H7 (cell line): ENCODE measurements at regions not wholly inside any gene's neighbourhood (a gene's known extent, or its start where the extent isn't known, plus 50 kb on each side); places are given as distances from the start of the nearest gene placed in this dataset.

ENCODE experiments used
- DNase-seq: peaks from one replicate; pipeline ENCODE4 v3.0.0; 2012
- H3K27me3 ChIP-seq: 2 replicates; pipeline ENCODE4 v1.6.0; 2011; ENCODE audit warnings: mild to moderate bottlenecking, low read length; ENCODE audit not compliant: control insufficient read depth, insufficient read depth
- H3K36me3 ChIP-seq: replicated peaks from 2 replicates; pipeline ENCODE4 v1.5.1; 2011; ENCODE audit warnings: low read length; ENCODE audit not compliant: control insufficient read depth, insufficient read depth
- H3K4me3 ChIP-seq: 2 replicates; pipeline ENCODE4 v1.5.1; 2011; ENCODE audit warnings: low read depth, mild to moderate bottlenecking, control low read depth, low read length, moderate library complexity; ENCODE audit not compliant: insufficient read depth

DNA sequence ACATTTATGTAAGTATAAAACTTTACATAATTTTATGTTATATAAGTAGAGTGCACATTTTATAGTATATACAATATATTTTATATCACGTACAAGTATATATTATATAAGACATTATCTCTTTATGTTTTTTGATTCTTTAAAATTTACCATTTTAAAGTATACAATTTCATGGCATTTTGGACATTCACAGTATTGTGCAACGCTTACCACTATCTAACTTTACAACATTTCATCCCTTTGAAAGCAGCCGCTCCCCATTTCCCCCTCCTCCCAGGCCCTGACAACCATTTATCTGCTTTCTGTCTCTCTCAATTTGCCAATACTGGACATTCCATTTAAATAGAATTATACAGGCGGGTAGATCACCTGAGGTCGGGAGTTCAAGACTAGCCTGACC is 512.5 kb downstream of the TSN start:
- Histone ChIP-seq H3K27me3 (no peaks in the 10 kb centered on the region; the same call in 1 of the 2 replicates), H3K4me3 (no peak overlapping the region), H3K36me3 (no peaks in the 10 kb centered on the region)
- DNase-seq = no peak

DNA sequence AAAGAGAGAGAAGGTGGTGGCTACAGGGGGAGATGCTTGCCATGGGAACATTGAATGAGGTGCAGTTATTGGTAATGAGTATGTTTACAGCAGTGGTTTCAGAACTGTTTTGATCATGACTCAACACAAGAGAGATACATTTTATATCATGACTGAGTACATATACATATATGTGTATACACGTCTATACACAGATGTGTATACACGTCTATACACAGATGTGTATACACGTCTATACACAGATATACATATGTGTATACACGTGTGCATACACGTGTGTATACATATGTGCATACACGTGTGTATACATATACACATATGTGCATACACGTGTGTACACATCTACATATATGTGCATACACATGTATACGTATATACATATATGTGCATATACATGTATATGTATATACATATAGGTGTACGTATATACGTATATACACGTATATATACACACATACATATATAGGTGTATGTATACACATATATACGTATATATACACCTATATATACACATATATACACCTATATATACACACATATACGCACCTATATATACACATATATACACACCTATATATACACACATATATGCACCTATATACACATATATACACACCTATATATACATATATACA is 518.5 kb downstream of the TSN start:
- H3K4me3 ChIP-seq = no peak overlapping the region
- DNase-seq = no peak
- no peaks in the 10 kb centered on the region for H3K36me3 ChIP-seq
- no peaks in the 10 kb centered on the region for H3K27me3 ChIP-seq

- Histone ChIP-seq H3K36me3 (no peaks in the 10 kb centered on the region), H3K4me3 (no peak overlapping the region), H3K27me3 (no peaks in the 10 kb centered on the region)
- no peak for DNase-seq
These were observed 522.5 kb downstream of the TSN start for GRCh38 chr2:122277956-122278355.

DNA sequence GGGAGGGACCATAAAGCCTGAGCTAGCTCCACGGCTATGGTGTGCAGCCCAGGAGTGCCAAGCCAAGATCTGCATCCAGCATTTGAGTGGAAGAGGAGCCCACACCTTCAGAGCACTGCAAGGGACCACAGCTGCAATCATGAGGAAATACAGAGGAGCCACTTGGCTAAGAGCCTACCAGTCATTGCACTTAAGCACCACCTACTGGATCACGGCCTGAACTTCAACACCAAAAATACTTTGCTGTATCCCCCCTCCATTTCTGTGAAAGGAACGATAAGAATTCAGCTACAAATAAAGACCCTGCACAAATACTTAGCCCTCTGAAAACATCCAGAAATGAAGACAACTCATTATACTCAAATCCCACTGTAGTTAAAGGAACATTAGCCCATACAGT is 545.3 kb downstream of the TSN start:
- Histone ChIP-seq H3K36me3 (no peaks in the 10 kb centered on the region), H3K4me3 (no peak overlapping the region), H3K27me3 (no peaks in the 10 kb centered on the region)
- DNase-seq = no peak

GRCh38 chr2:122307763-122308162 is 552.3 kb downstream of the TSN start:
- Histone ChIP-seq H3K36me3 (no peaks in the 10 kb centered on the region), H3K27me3 (no peaks in the 10 kb centered on the region), H3K4me3 (no peak overlapping the region)
- DNase-seq = no peak

GRCh38 chr2:122315306-122315705 is 559.9 kb downstream of the TSN start:
- no peaks in the 10 kb centered on the region for H3K36me3 ChIP-seq
- H3K27me3 ChIP-seq = no peaks in the 10 kb centered on the region
- no peak for DNase-seq
- H3K4me3 ChIP-seq = no peak overlapping the region

DNA sequence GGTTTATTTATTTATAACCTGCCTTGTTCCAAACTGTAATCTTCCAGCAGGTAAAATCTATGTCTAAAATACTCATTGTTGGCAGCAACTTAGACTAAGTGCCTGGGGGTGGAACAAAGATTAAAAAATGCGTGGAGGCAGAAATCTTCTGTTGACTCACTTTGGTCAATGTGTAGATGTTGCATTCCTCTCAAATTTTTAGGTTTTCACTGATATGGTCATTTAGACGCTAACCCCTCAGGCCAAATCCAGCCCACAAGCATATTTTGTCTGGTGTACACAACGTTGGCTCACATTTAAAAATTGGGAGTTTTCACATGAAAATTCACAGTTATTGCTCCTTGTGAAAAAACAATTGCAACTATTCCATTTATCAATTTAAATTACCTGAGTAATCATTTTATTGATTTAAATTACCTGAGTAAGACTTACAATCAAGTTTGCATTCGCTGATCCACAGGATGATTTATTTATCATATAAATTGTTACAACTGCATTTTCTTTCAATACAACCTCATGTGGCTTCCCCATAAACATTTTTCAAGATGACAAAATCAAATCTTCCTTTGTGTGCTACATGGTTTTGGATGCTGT is 564.2 kb downstream of the TSN start:
- DNase-seq = no peak
- no peak overlapping the region for H3K4me3 ChIP-seq

GRCh38 chr2:122322815-122323214 is 567.4 kb downstream of the TSN start:
- H3K27me3 ChIP-seq = no peaks in the 10 kb centered on the region
- no peak overlapping the region for H3K4me3 ChIP-seq
- no peak for DNase-seq
- no peaks in the 10 kb centered on the region for H3K36me3 ChIP-seq

More for the DNA sequence above, 564.2 kb downstream of the TSN start:
- Histone ChIP-seq H3K27me3 (no peaks in the 10 kb centered on the region), H3K36me3 (no peaks in the 10 kb centered on the region)

DNA sequence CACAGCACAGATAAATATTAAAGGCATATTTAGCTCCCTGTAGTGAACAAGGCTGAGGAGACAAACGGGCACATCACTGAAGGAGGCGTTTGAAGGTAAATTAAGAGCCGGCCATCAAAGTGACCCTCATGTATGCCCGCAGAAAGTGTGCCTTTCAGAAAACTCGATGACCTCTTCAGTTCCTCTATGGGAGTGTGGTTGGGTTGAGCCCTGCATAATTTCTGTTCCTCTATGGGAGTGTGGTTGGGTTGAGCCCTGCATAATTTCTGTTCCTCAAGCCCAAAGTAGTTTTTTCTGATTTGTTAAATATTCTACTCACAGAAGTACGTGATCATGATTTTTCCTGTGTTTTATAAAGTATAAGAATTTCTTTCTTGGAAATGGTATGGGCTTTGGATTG is 568.5 kb downstream of the TSN start:
- Histone ChIP-seq H3K27me3 (no peaks in the 10 kb centered on the region), H3K4me3 (no peak overlapping the region), H3K36me3 (no peaks in the 10 kb centered on the region)
- DNase-seq = no peak

- no peaks in the 10 kb centered on the region for H3K27me3 ChIP-seq
- no peaks in the 10 kb centered on the region for H3K36me3 ChIP-seq
- no peak overlapping the region for H3K4me3 ChIP-seq
- no peak for DNase-seq
These were observed 571.0 kb downstream of the TSN start for GRCh38 chr2:122326471-122326870.

- no peaks in the 10 kb centered on the region for H3K36me3 ChIP-seq
- H3K4me3 ChIP-seq = no peak overlapping the region
- H3K27me3 ChIP-seq = no peaks in the 10 kb centered on the region
- no peak for DNase-seq
These were observed 573.4 kb downstream of the TSN start for GRCh38 chr2:122328816-122329215.

- no peak overlapping the region for H3K4me3 ChIP-seq
- H3K27me3 ChIP-seq = no peaks in the 10 kb centered on the region
- H3K36me3 ChIP-seq = no peaks in the 10 kb centered on the region
- DNase-seq = no peak
These were observed 573.8 kb downstream of the TSN start for GRCh38 chr2:122329278-122329677.

DNA sequence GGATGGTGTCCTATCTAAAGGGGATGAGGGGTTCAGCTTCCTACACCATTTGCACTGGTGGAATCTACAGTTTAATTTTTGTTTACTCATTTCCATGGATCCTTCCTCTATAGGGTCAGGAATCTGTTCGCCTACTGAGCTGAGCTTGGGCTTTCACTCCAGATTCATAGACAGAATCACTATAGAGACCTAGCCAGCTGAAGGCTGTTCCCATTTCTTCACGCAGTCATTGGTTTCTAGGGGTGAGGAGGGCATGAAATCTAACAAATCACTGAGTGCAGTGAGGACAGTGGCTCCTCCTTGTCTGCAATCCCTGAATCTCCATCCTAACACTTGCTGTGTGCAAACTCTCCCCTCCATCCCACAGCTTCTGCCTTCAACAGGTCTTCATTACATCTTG is 578.5 kb downstream of the TSN start:
- DNase-seq = no peak
- Histone ChIP-seq H3K27me3 (no peaks in the 10 kb centered on the region), H3K4me3 (no peak overlapping the region), H3K36me3 (no peaks in the 10 kb centered on the region)

DNA sequence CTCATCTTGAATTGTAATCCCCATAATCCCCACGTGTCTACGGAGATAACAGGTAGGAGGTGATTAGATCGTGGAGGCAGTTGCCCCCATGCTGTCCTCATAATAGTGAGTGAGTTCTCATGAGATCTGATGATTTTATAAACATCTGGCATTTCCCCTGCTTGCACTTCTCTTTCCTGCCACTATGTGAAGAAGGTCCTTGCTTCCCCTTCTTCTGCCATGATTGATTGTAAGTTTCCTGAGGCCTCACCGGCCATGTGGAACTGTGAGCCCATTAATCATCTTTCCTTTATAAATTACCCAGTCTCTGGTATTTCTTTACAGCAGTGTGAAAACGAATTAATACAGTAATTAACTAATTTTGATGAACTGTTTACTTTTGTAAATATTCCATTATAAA is 582.5 kb downstream of the TSN start:
- no peaks in the 10 kb centered on the region for H3K36me3 ChIP-seq
- DNase-seq = no peak
- H3K27me3 ChIP-seq = no peaks in the 10 kb centered on the region
- H3K4me3 ChIP-seq = no peak overlapping the region

- Histone ChIP-seq H3K36me3 (no peaks in the 10 kb centered on the region), H3K4me3 (no peak overlapping the region), H3K27me3 (no peaks in the 10 kb centered on the region)
- DNase-seq = no peak
These were observed 584.8 kb downstream of the TSN start for GRCh38 chr2:122340246-122340645.

DNA sequence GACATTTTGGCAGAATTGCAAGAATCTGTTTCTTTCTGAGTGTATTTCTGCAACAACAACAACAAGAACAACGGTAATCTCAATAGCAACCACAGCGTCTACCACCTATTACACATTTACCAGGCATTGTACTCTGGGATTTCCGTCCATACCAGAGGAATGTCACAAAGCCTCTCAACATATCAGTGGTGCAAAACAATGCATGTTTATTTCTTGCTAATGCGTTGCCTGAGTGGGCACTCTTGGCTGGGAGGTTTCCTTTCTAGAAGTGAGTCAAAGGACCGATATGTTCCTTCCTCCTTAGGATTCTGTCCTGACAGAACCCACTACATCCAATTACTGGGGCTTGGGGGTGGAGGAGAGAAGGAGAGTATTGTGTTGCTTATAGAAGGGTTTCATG is 585.6 kb downstream of the TSN start:
- no peaks in the 10 kb centered on the region for H3K27me3 ChIP-seq
- H3K4me3 ChIP-seq = no peak overlapping the region
- H3K36me3 ChIP-seq = no peaks in the 10 kb centered on the region
- no peak for DNase-seq
